Breast epithelium (tissue), 3 donors: ENCODE measurements at regions not wholly inside any gene's neighbourhood (a gene's known extent, or its start where the extent isn't known, plus 50 kb on each side); places are given as distances from the start of the nearest gene placed in this dataset.

Experiments
- POLR2A ChIP-seq: fragments of 450-650 bp; IDR thresholded peaks from one replicate; pipeline ENCODE4 v1.6.1; 2016; ENCODE audit warnings: antibody characterized with exemption, mild to moderate bottlenecking, moderate library complexity
- POLR2AphosphoS5 ChIP-seq, 3 donors: sonication (generic); formaldehyde crosslinking; IDR thresholded peaks; one replicate each; pipeline ENCODE4 v1.6.1; 2017; ENCODE audit warnings: antibody characterized with exemption in 3 of 3
- TF ChIP-seq, protein P1 (sequence below), 3 donors: fragments of 450-650 bp; IDR thresholded peaks; one replicate each; pipeline ENCODE4 v1.5.1; 2016 to 2017; ENCODE audit warnings: antibody characterized with exemption in 3 of 3, mild to moderate bottlenecking in 3 of 3, moderate library complexity in 3 of 3

DNA sequence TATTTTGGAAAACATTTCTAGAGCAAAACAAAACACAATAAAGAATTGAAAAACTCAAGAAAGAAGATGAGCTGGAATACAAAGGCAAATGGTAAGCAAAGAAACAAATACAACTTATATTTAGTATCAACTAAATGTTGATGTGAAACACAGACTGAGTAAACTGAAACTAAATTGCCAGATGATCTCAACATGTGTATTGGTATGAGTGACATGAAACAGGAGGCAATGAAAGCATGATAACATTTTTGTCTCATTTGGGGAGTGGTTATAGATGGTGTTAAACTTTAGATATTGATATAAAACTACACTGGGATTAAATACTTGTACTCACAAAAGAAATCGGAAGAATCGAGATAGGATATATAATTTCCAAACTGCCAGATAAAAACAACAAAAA lies 805.6 kb upstream of the CXADR start:
- TF ChIP-seq, protein P1, sequence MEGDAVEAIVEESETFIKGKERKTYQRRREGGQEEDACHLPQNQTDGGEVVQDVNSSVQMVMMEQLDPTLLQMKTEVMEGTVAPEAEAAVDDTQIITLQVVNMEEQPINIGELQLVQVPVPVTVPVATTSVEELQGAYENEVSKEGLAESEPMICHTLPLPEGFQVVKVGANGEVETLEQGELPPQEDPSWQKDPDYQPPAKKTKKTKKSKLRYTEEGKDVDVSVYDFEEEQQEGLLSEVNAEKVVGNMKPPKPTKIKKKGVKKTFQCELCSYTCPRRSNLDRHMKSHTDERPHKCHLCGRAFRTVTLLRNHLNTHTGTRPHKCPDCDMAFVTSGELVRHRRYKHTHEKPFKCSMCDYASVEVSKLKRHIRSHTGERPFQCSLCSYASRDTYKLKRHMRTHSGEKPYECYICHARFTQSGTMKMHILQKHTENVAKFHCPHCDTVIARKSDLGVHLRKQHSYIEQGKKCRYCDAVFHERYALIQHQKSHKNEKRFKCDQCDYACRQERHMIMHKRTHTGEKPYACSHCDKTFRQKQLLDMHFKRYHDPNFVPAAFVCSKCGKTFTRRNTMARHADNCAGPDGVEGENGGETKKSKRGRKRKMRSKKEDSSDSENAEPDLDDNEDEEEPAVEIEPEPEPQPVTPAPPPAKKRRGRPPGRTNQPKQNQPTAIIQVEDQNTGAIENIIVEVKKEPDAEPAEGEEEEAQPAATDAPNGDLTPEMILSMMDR (IDR thresholded peaks at IDR 0.05), result no peak
- TF ChIP-seq POLR2AphosphoS5 (IDR thresholded peaks at IDR 0.05) (no peak), POLR2A (no peak)
